Neural crest cell (in vitro differentiated cells): ENCODE measurements at regions not wholly inside any gene's neighbourhood (a gene's known extent, or its start where the extent isn't known, plus 50 kb on each side); places are given as distances from the start of the nearest gene placed in this dataset.

Experiments
- DNase-seq: peaks from one replicate; pipeline ENCODE4 v3.0.0; 2021; ENCODE audit warnings: low read depth, mixed read lengths, low spot score
- H3K27ac Mint-ChIP-seq: one replicate; pipeline ENCODE4 v1.8.0; 2021; ENCODE audit warnings: mild to moderate bottlenecking, mixed read lengths; ENCODE audit not compliant: unreplicated experiment
- H3K27me3 Mint-ChIP-seq: 2 replicates; pipeline ENCODE4 v1.8.0; 2021; ENCODE audit warnings: low read depth, mild to moderate bottlenecking, mixed read lengths
- H3K36me3 Mint-ChIP-seq: 2 replicates; pipeline ENCODE4 v1.8.0; 2021; ENCODE audit warnings: low read depth, mild to moderate bottlenecking, mixed read lengths
- H3K4me1 Mint-ChIP-seq: 2 replicates; pipeline ENCODE4 v1.8.0; 2021; ENCODE audit warnings: mixed read lengths
- H3K4me3 Mint-ChIP-seq: one replicate; pipeline ENCODE4 v1.8.0; 2021; ENCODE audit warnings: mild to moderate bottlenecking, mixed read lengths
- H3K9me3 Mint-ChIP-seq: 2 replicates; pipeline ENCODE4 v1.8.0; 2021; ENCODE audit warnings: mixed read lengths
- TF ChIP-seq, protein P1 (sequence below): fragments of 200-600 bp; sonication (generic); conservative IDR thresholded peaks from 2 replicates; pipeline ENCODE4 v1.5.0; 2021; ENCODE audit warnings: antibody characterized with exemption, mild to moderate bottlenecking

DNA sequence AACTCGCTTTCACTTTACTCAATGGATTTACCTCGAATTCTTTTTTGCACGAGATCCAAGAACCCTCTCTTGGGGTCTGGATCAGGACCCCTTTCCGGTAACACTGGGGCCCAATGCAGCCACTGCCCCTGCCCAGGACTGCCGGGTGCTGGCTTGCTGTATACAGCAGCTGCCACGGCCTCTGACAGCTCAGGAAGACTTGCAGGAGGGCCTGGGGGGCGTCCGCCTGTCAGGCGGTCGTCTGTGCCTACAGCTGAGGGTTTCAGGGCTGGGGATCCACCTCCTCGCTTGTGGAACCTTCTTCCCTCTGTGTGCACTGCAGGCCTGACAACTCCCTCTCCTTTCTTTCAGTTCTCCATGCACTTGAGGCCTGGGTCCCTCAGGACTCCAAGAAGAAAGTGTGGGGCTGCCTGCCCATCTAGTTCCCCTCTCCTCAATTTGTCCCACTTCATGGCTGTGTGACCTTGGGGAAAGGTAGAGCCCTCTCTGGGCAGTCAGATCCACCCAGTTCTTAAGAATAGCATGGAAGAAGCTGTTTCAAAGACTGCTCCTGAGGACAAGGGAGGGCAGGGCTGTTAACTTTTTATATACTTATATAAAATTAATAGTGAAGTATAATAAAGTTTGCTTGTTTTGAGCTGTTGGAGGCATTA lies 75.0 kb upstream of the LGSN start:
- H3K27me3 Mint-ChIP-seq, result no peaks in the 10 kb centered on the region
- H3K4me1 Mint-ChIP-seq, result no peaks in the 10 kb centered on the region
- TF ChIP-seq, protein P1, sequence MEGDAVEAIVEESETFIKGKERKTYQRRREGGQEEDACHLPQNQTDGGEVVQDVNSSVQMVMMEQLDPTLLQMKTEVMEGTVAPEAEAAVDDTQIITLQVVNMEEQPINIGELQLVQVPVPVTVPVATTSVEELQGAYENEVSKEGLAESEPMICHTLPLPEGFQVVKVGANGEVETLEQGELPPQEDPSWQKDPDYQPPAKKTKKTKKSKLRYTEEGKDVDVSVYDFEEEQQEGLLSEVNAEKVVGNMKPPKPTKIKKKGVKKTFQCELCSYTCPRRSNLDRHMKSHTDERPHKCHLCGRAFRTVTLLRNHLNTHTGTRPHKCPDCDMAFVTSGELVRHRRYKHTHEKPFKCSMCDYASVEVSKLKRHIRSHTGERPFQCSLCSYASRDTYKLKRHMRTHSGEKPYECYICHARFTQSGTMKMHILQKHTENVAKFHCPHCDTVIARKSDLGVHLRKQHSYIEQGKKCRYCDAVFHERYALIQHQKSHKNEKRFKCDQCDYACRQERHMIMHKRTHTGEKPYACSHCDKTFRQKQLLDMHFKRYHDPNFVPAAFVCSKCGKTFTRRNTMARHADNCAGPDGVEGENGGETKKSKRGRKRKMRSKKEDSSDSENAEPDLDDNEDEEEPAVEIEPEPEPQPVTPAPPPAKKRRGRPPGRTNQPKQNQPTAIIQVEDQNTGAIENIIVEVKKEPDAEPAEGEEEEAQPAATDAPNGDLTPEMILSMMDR, result no peak
- no peak overlapping the region for H3K4me3 Mint-ChIP-seq
- no peaks in the 10 kb centered on the region for H3K36me3 Mint-ChIP-seq
- H3K9me3 Mint-ChIP-seq, result no peaks in the 10 kb centered on the region
- no peak overlapping the region for H3K27ac Mint-ChIP-seq
- no peak for DNase-seq

DNA sequence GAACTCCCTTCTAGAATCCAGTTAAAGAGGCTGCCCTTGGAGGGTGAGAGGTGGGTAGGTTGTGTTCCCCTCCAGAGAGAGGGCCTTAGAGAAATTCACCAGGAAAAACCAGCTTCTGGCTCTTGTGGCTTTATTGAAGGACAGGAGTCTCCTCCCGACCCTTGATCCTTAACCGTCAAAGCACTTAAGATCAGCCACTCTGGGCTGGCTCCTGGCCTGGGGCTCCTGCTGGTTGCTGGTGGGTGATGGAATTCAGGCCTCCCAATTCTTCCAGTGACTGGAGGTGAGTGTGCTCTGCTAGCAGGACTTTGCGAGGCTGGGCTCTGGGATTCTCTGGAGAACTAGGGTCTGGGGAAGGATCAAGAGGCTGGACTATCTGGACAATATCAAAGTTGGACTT lies 75.6 kb upstream of the LGSN start:
- Mint-ChIP-seq H3K27ac (no peak overlapping the region), H3K4me3 (no peak overlapping the region), H3K36me3 (no peaks in the 10 kb centered on the region)

DNA sequence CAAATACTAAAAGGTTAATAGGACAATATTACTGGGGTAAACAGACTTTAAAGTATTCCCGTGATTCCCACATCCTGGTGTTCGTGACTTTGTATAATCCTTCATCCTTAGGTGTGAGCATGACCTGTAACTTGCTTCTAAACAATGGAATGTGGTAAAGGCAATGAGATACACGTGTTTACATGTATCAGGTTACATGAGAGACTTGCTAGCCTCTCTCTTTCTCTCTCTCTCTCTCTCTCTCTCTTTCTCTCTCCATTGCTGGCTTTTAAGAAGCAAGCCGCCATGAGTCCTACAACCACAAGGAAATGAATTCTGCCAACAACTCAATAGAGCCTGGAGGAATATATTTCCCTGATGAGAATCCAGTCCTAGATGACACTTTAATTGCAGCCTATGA lies 83.9 kb upstream of the LGSN start:
- no peak for DNase-seq
- Mint-ChIP-seq H3K36me3 (no peaks in the 10 kb centered on the region), H3K4me3 (no peak overlapping the region), H3K9me3 (no peaks in the 10 kb centered on the region), H3K27me3 (no peaks in the 10 kb centered on the region), H3K27ac (no peak overlapping the region), H3K4me1 (no peaks in the 10 kb centered on the region)
- TF ChIP-seq, protein P1, result no peak

More for the DNA sequence above, 75.6 kb upstream of the LGSN start:
- DNase-seq, result no peak
- TF ChIP-seq, protein P1, result no peak
- Mint-ChIP-seq H3K4me1 (no peaks in the 10 kb centered on the region), H3K27me3 (no peaks in the 10 kb centered on the region), H3K9me3 (no peaks in the 10 kb centered on the region)

DNA sequence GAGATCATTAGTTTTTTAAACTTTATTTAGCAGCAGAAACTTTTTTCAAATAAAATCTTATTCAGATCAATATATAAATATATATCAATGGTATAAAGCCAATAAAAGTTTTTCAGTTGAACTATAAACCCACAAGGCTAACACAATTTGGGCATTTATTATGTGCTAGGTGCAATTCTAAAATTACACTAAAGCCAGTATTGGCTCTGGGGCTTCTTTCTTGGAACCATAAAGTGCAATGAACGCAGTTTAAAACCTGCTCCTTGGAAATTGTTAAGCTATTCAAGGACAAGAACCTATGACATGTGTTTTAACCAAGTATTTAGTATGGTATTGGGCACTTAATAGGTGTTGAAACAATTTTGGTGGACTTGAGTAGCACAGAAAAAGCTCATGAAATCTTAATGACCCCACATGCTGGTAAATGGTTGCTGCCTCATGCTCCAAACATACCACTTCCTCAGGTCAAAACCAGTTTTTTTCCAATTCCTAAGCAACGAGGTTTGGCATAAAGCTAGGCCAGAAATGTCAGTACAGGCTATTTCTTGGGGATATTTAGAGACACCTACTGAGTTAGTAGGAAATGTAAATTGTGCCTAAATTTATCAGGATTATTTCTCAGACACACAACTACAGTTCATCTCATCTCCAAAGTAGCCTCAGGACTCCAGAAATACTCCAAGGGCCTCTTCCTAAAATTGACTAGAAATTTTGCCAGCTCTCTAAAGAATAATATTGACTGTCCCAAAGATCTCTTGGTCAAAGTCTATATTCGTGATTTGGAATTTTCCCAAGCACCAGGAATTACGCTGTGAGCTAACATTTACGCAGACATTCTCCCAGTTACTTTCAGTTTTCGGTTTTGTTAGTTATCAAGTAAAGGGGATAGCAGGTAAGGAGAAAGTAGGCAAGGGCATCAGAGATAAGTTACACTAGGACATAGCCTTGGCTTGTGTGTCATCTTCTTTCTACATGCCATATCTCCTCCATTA lies 90.9 kb upstream of the LGSN start:
- H3K4me1 Mint-ChIP-seq, result no peaks in the 10 kb centered on the region
- H3K36me3 Mint-ChIP-seq, result no peaks in the 10 kb centered on the region
- no peak for DNase-seq
- no peak overlapping the region for H3K27ac Mint-ChIP-seq
- H3K4me3 Mint-ChIP-seq, result no peak overlapping the region
- TF ChIP-seq, protein P1, result no peak
- no peaks in the 10 kb centered on the region for H3K9me3 Mint-ChIP-seq
- H3K27me3 Mint-ChIP-seq, result no peaks in the 10 kb centered on the region

DNA sequence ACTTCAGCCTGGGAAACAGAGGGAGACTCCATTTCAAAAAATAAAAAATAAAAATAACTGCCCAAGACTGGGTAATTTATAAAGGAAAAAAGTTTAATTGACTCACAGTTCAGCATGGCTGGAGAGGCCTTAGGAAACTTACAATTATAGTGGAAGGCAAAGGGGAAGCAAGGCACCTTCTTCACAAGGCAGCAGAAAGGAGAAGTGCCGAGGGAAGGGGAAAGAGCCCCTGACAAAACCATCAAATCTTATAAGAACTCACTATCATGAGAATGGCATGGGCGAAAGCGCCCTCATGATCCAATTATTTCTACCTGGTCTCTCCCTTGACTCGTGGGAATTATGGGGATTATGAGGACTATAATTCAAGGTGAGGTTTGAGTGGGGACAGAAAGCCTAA lies 95.5 kb upstream of the LGSN start:
- TF ChIP-seq, protein P1, result no peak
- Mint-ChIP-seq H3K9me3 (peaks cover 2% of the 10 kb centered on the region), H3K27ac (no peak overlapping the region), H3K27me3 (no peaks in the 10 kb centered on the region), H3K36me3 (no peaks in the 10 kb centered on the region), H3K4me1 (peaks cover 9% of the 10 kb centered on the region), H3K4me3 (no peak overlapping the region)
- DNase-seq, result no peak
